ENCODE measurements at regions not wholly inside any gene's neighbourhood (a gene's known extent, or its start where the extent isn't known, plus 50 kb on each side); places are given as distances from the start of the nearest gene placed in this dataset.

- TF ChIP-seq CTCF (IDR thresholded peaks at IDR 0.05; ENCODE audit: control insufficient read depth, extremely low read depth, insufficient read depth), result no peak
- no peak for DNase-seq (ENCODE audit: low read depth)
- no peak overlapping the region for H3K4me3 ChIP-seq (ENCODE audit: low read depth, low read length)
Observed at GRCh38 chr1:191577213-191577612, 581.0 kb upstream of the RGS18 start.

- TF ChIP-seq CTCF (IDR thresholded peaks at IDR 0.05; ENCODE audit: control insufficient read depth, extremely low read depth, insufficient read depth), result no peak
- no peak overlapping the region for H3K4me3 ChIP-seq (ENCODE audit: low read depth, low read length)
- DNase-seq (ENCODE audit: low read depth), result no peak
Observed at GRCh38 chr1:191578281-191578680, 580.0 kb upstream of the RGS18 start.

- TF ChIP-seq CTCF (IDR thresholded peaks at IDR 0.05; ENCODE audit: control insufficient read depth, extremely low read depth, insufficient read depth), result no peak
- DNase-seq (ENCODE audit: low read depth), result no peak
- H3K4me3 ChIP-seq (ENCODE audit: low read depth, low read length), result no peak overlapping the region
Observed at GRCh38 chr1:191579019-191579418, 579.2 kb upstream of the RGS18 start.

GRCh38 chr1:191582169-191582568, 576.1 kb upstream of the RGS18 start:
- TF ChIP-seq CTCF (IDR thresholded peaks at IDR 0.05; ENCODE audit: control insufficient read depth, extremely low read depth, insufficient read depth), result no peak
- no peak for DNase-seq (ENCODE audit: low read depth)
- no peak overlapping the region for H3K4me3 ChIP-seq (ENCODE audit: low read depth, low read length)

GRCh38 chr1:191585095-191585494, 573.2 kb upstream of the RGS18 start:
- no peak overlapping the region for H3K4me3 ChIP-seq (ENCODE audit: low read depth, low read length)
- no peak for DNase-seq (ENCODE audit: low read depth)
- no peak for TF ChIP-seq CTCF (IDR thresholded peaks at IDR 0.05; ENCODE audit: control insufficient read depth, extremely low read depth, insufficient read depth)

GRCh38 chr1:191588905-191589304, 569.4 kb upstream of the RGS18 start:
- no peak overlapping the region for H3K4me3 ChIP-seq (ENCODE audit: low read depth, low read length)
- DNase-seq (ENCODE audit: low read depth), result no peak
- TF ChIP-seq CTCF (IDR thresholded peaks at IDR 0.05; ENCODE audit: control insufficient read depth, extremely low read depth, insufficient read depth), result no peak

- TF ChIP-seq CTCF (IDR thresholded peaks at IDR 0.05; ENCODE audit: control insufficient read depth, extremely low read depth, insufficient read depth), result no peak
Observed at GRCh38 chr1:191589536-191589935, 568.7 kb upstream of the RGS18 start.

More at GRCh38 chr1:191589536-191589935, 568.7 kb upstream of the RGS18 start:
- H3K4me3 ChIP-seq (ENCODE audit: low read depth, low read length), result no peak overlapping the region
- no peak for DNase-seq (ENCODE audit: low read depth)

Data from LNCaP clone FGC (cell line).